ENCODE measurements at regions not wholly inside any gene's neighbourhood (a gene's known extent, or its start where the extent isn't known, plus 50 kb on each side); places are given as distances from the start of the nearest gene placed in this dataset.

DNA sequence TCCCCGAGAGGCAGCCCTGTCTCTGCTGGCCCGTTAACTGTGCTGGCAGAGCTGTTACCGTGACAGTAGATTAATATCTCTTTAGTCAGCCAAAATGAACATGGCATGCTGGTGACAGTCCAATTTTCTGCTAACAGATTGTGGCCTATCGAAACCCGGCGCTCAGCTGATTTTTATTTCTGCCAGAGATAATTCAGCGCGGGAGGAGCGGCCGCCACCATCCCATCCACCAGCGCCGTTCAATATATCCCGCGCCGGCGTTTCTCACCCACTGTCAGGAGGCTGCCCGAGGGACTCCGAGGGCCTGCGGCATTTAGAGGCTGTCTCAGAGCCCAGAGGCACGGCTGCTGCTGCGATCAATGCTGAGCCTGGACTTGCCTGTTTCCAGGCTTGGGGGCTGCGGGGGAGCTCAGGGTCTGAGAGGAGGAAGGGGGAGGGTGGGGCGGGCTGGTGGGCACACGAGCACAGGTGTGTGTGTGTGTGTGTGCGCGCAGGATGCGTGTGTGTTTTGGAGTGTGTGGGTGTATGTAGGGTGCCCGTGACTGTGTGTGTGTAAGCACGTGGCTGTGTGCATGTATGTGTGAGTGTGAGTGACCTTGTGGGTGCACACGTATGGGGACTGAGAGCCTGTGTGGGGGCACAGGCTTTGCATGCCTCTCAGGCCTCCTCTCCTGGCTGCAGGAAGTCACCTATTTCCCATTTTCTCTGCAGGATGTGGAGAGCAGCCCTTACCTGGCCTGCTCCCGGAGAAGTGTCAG is 109.7 kb upstream of the ACTRT2 start:
- Mint-ChIP-seq H3K36me3 (ENCODE audit: low read depth) (no peaks in the 10 kb centered on the region), H3K4me3 (no peak overlapping the region), H3K9me3 (peaks cover 7% of the 10 kb centered on the region)

DNA sequence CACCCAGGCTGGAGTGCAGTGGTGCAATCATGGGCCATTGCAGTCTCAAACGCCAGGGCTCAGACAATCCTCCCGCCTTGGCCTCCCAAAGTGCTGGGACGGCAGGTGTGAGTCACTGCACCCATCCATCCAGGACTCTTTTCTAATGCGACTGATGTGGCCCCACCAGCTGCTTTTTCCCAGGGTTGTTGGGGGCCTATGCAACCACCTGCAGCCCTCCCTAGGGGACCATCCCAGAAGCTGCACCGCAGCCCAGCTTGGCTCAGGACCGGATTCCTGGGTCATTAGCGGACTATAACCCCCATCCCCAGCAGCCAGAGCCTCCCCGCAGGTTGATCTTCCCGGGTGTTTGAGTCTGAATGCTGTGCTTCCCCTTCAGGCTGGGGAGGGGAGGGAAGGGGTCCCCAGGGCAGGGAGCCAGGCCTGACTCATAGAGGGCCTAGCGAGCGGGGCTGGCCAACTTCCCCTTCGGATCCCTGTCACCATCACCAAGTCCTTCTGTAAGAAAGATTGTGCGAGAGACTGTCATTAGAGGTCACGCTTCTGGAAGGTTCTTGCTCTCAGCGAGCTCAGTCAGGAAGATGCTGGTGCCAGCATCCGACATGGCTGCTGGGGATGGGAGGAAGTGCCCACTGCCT is 108.7 kb upstream of the ACTRT2 start:
- POLR2A ChIA-PET = no interaction called here
- Mint-ChIP-seq H3K9me3 (peaks cover 7% of the 10 kb centered on the region), H3K4me1 (ENCODE audit: low read depth) (no peaks in the 10 kb centered on the region), H3K4me3 (no peak overlapping the region), H3K27me3 (no peaks in the 10 kb centered on the region), H3K36me3 (ENCODE audit: low read depth) (no peaks in the 10 kb centered on the region), H3K27ac (no peak overlapping the region)
- CTCF ChIA-PET = interaction anchor here (1.0 kb wide), 1 partner anchor 9 kb away, joined by 3 read pairs; no protein-coding TSS in a partner anchor
- intact Hi-C loops (cut with micrococcal nuclease) = no loop called here
- DNase-seq (no peak), ATAC-seq (no peak)
- TF ChIP-seq, protein P1, sequence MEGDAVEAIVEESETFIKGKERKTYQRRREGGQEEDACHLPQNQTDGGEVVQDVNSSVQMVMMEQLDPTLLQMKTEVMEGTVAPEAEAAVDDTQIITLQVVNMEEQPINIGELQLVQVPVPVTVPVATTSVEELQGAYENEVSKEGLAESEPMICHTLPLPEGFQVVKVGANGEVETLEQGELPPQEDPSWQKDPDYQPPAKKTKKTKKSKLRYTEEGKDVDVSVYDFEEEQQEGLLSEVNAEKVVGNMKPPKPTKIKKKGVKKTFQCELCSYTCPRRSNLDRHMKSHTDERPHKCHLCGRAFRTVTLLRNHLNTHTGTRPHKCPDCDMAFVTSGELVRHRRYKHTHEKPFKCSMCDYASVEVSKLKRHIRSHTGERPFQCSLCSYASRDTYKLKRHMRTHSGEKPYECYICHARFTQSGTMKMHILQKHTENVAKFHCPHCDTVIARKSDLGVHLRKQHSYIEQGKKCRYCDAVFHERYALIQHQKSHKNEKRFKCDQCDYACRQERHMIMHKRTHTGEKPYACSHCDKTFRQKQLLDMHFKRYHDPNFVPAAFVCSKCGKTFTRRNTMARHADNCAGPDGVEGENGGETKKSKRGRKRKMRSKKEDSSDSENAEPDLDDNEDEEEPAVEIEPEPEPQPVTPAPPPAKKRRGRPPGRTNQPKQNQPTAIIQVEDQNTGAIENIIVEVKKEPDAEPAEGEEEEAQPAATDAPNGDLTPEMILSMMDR (IDR thresholded peaks at IDR 0.05) = no peak

More for the DNA sequence above, 109.7 kb upstream of the ACTRT2 start:
- Mint-ChIP-seq H3K27me3 (no peaks in the 10 kb centered on the region), H3K4me1 (ENCODE audit: low read depth) (no peaks in the 10 kb centered on the region), H3K27ac (no peak overlapping the region)
- DNase-seq (no peak), ATAC-seq (no peak)
- ChIA-PET CTCF (interaction anchor here (1.0 kb wide), 1 partner anchor 10 kb away, joined by 3 read pairs; no protein-coding TSS in a partner anchor), POLR2A (no interaction called here)
- TF ChIP-seq, protein P1 (IDR thresholded peaks at IDR 0.05) = no peak
- intact Hi-C loops (cut with micrococcal nuclease) = no loop called here

DNA sequence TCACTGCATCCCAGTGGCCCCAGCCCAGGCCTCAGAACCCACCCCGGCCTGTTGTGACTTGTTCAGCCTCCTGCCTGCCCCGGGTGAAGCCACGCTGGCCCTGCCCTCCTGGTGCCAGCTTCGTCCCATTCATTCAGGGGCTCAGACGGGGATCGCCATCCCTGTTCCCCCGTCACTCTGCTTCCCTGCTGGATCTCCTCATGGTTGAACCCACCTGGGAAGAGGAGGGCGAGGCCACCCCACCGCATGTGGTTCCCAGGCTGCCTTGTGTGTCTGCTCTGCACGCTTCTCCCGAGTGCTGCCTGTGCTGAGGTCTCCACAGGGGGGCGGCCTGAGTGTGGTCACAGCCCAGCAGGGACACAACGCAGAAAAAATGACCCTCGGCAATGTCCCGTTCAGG is 108.2 kb upstream of the ACTRT2 start:
- ChIA-PET POLR2A (no interaction called here), CTCF (no interaction called here)
- no peaks in the 10 kb centered on the region for H3K4me1 Mint-ChIP-seq (ENCODE audit: low read depth)
- H3K27me3 Mint-ChIP-seq = no peaks in the 10 kb centered on the region
- ATAC-seq (no peak), DNase-seq (no peak)
- TF ChIP-seq, protein P1 (IDR thresholded peaks at IDR 0.05) = no peak
- H3K4me3 Mint-ChIP-seq = no peak overlapping the region
- intact Hi-C loops (cut with micrococcal nuclease) = no loop called here
- no peaks in the 10 kb centered on the region for H3K36me3 Mint-ChIP-seq (ENCODE audit: low read depth)
- peaks cover 7% of the 10 kb centered on the region for H3K9me3 Mint-ChIP-seq
- H3K27ac Mint-ChIP-seq = no peak overlapping the region

DNA sequence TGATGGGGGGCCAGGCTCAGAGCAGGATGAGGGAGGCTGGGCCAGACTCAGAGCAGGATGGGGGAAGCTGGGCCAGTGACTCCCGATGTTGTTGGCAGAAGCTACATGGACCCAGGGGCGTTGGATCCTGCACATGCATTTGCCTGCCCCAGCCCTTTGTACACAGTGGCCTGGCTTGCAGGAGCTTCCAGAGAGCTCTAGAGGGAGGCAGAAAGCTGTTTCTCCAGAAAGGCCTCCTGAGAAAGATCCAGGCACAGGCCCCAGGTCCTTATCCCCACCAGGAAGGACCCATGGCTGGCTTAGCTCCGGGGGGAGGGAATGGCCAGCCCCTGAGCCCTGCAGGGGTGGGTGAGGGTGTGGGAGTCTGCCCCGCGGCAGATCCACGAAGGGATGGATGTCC is 106.6 kb upstream of the ACTRT2 start:
- ChIA-PET CTCF (no interaction called here), POLR2A (no interaction called here)
- H3K4me1 Mint-ChIP-seq (ENCODE audit: low read depth) = no peaks in the 10 kb centered on the region
- DNase-seq = no peak
- H3K4me3 Mint-ChIP-seq = no peak overlapping the region
- H3K27me3 Mint-ChIP-seq = no peaks in the 10 kb centered on the region
- H3K9me3 Mint-ChIP-seq = peaks cover 7% of the 10 kb centered on the region
- TF ChIP-seq, protein P1 (IDR thresholded peaks at IDR 0.05) = no peak
- H3K36me3 Mint-ChIP-seq (ENCODE audit: low read depth) = no peaks in the 10 kb centered on the region
- no peak overlapping the region for H3K27ac Mint-ChIP-seq
- intact Hi-C loops (cut with micrococcal nuclease) = no loop called here
- no peak for ATAC-seq

DNA sequence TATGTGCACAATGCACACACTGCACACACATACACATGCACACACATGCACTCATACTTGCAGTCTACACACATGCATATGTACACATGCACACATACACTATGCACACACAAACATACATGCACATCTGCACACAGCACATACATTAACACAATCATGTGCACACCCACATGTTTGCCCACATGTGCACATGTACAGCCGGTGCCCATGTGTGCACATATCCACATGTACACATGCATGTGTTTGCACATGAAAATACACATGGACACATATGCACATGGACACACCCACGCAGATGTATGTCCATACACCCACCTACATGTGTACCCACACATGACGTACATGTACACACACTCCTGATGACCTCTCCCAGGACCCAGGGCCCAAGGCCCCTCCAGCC is 105.1 kb upstream of the ACTRT2 start:
- ChIA-PET CTCF (no interaction called here), POLR2A (no interaction called here)
- Mint-ChIP-seq H3K9me3 (peaks cover 7% of the 10 kb centered on the region), H3K4me1 (ENCODE audit: low read depth) (no peaks in the 10 kb centered on the region), H3K4me3 (no peak overlapping the region), H3K27ac (no peak overlapping the region), H3K36me3 (ENCODE audit: low read depth) (no peaks in the 10 kb centered on the region), H3K27me3 (no peaks in the 10 kb centered on the region)
- intact Hi-C loops (cut with micrococcal nuclease) = no loop called here
- DNase-seq (no peak), ATAC-seq (no peak)
- TF ChIP-seq, protein P1 (IDR thresholded peaks at IDR 0.05) = no peak
